ENCODE measurements at regions not wholly inside any gene's neighbourhood (a gene's known extent, or its start where the extent isn't known, plus 50 kb on each side); places are given as distances from the start of the nearest gene placed in this dataset.

DNA sequence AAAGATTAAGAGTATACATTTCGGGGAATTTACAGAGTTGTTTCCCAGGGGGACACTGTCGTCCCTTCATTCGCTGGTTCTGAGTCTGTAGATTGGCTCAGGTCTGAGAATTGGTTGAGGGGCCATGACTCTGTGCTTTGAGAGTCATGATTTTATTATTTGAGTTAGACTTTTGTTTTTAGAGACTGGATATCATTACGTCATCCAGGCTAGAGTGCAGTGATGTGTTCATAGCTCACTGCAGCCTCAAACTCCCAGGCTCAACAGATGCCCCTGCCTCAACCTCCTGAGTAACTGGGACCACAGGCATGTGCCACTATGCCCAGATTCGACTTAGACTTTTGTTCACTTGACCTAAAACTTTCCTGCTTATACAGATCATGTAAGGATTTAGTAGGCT is 112.3 kb upstream of the C14orf180 start:
- TF ChIP-seq, protein P1, sequence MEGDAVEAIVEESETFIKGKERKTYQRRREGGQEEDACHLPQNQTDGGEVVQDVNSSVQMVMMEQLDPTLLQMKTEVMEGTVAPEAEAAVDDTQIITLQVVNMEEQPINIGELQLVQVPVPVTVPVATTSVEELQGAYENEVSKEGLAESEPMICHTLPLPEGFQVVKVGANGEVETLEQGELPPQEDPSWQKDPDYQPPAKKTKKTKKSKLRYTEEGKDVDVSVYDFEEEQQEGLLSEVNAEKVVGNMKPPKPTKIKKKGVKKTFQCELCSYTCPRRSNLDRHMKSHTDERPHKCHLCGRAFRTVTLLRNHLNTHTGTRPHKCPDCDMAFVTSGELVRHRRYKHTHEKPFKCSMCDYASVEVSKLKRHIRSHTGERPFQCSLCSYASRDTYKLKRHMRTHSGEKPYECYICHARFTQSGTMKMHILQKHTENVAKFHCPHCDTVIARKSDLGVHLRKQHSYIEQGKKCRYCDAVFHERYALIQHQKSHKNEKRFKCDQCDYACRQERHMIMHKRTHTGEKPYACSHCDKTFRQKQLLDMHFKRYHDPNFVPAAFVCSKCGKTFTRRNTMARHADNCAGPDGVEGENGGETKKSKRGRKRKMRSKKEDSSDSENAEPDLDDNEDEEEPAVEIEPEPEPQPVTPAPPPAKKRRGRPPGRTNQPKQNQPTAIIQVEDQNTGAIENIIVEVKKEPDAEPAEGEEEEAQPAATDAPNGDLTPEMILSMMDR (conservative IDR thresholded peaks at IDR 0.05; ENCODE audit: low read depth, low read length): no peak
- no peak for TF ChIP-seq EZH2 (IDR thresholded peaks at IDR 0.05; ENCODE audit: borderline replicate concordance, low read depth, low read length, poor library complexity, severe bottlenecking)
